ENCODE measurements at regions not wholly inside any gene's neighbourhood (a gene's known extent, or its start where the extent isn't known, plus 50 kb on each side); places are given as distances from the start of the nearest gene placed in this dataset.
A peak's percentile ranks its signal among the peaks of the same experiment; 100 is the strongest.
"Not testable (repeated sequence)": the region's sequence is repeated elsewhere in the genome, so short reads cannot be mapped to it uniquely, and the experiment has no call there.

DNA sequence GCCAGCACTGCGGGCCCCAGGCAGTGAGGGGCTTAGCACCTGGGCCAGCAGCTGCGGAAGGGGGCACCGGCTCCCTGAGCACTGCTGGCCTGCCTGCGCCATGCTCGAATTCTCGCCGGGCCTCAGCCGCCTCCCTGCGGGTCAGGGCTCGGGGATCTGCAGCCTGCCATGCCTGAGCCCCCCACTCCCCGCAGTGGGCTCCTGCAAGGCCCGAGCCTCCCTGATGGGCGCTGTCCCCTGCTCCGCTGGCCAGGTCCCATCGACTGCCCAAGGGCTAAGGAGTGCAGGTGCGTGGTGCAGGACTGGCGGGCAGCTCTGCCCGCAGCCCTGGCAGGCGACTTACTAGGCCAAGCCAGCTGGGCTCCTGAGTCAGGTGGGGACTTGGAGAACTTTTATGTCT is 133.3 kb upstream of the LMNTD1 start:
- no peak for DNase-seq

DNA sequence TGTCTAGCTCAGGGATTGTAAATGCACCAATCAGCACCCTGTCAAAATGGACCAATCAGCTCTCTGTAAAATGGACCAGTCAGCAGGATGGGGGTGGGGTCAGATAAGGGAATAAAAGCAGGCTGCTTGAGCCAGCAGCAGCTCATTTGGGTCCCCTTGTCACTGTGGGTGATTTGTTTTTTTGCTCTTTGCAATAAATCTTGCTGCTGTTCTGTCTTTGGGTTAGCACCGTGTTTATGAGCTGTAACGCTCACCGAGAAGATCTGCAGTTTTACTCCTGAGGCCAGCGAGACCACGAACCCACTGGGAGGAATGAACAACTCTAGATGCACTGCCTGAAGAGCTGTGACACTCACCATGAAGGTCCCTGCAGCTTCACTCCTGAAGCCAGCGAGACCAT is 134.1 kb upstream of the LMNTD1 start:
- DNase-seq, result no peak

DNA sequence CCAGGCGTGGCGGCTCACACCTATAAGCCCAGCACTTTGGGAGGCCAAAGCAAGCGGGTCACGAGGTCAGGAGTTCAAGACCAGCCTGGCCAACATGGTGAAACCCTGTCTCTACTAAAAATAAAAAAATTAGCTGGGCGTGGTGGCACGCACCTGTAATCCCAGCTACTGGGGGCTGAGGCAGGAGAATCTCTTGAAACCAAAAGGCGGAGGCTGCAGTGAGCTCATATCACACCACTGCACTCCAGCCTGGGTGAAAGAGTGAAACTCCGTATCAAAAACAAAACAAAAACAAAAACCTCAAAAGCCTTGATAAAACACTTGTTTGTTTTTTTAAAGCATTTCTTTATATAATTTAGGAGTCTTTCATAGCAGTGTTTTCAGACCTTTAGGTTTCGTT is 135.8 kb upstream of the LMNTD1 start:
- not testable (repeated sequence) for DNase-seq

DNA sequence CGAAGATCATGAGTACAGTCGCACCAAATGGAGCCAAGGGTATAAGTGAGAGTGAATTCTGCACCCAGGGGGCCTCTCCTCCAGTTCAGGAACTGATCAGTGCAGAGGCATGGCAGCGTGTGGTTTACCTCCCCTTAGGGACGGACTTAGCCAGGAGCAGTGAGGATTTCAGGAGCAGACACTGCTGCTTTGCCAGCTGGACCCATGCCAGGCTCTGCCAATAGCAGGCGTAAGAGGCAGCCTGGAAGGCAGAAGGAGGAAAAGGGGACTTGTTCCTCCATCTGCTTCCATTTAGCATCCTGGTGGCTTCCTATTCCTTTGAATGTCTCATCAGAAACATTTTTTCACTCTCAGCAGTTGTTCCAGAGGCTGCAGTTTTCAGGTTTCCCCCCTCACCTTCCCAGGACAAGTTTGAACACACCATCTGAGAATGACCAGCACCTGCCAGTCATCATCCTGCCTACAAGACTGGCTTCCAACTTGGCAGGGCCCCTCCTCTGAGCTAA is 137.0 kb upstream of the LMNTD1 start:
- DNase-seq, result no peak

DNA sequence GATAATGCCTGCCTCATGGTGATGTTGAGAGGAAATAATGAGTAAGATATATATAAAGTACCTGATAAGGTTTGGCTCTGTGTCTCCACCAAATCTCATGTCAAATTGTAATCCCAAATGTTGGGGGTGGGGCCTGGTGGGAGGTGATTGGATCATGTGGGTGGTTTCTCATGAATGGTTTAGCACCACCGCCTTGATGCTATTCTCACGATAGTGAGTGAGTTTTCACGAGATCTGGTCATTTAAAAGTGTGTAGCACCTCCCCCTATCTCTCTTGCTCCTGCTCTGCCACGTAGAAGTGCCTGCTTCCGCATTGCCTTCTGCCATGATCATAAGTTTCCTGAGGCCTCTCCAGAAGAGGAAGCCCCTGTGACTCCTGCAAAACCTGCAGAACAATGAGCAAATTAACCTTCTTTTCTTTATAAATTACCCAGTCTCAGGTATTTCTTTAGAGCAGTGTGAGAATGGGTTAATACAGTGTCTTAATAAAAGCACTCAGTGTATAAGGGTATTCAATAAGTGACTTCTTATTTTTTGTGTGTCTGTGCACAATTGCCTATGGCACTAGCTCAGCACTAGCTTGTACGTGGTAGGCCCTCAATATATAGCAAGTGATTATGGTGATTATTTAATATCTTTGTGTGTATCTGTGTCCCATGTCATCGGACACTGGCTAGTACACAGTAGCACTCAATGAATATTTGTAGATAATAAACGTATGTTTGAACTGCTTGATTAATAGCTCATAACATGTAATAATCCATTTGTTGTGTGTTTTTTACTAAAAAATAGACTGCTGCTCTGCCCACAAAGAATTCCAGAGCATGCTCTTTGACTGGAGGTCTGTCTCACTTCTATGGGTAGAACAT is 138.1 kb upstream of the LMNTD1 start:
- no peak for DNase-seq

DNA sequence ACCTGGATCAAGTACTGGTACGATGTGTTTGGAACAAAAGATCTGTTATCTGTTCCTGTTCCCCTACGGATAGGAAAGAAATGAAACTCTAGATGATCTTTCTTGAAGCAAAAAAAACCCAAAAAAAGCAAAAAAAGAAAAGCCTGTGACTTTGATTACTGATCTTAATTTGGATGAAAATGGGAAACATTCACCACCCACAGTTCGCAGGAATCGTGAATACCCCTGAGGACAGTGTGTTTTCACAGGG is 138.7 kb upstream of the LMNTD1 start:
- DNase-seq, result no peak

DNA sequence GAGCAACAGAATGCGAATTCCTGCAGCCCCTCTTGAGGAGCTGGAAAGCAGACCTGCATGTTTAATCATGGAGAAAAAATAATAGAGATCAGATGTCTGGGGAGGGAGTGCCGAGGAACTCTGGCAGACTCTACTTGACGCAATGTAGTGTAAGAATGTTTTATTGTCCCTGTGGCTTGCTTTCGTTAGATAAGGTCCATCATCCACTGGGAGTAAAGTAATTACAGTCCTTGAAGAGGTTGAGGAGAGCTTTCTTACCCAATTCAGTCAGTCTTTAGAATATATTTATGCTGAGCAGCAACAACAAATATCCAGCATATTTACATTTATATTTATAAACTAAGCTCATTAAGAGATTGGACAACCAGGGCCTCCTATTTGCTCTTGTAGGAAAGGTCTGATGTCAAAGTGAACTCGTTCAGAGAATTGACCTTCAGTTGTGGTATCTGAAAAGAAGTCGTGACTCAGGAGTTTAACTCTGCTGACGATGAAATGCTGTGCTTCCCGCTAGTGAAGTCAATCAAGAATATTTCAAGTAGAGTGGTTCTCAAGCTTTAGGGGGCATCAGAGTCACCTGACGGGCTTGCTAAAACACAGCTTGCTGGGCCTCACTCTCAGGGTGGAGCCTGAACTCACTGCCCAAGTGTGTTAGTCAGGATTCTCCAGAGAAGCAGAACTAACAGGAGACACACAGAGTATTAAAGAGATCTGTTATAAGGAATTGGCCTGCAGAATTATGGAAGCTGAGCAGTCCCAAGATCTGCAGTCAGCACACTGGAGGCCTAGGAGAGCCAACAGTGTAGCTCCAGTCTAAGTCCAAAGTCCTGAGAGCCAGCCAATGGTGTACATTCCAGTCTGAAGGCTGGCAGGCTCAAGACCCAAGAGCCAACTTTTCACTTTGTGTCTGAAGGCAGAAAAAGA is 139.3 kb upstream of the LMNTD1 start:
- DNase-seq, result no peak

DNA sequence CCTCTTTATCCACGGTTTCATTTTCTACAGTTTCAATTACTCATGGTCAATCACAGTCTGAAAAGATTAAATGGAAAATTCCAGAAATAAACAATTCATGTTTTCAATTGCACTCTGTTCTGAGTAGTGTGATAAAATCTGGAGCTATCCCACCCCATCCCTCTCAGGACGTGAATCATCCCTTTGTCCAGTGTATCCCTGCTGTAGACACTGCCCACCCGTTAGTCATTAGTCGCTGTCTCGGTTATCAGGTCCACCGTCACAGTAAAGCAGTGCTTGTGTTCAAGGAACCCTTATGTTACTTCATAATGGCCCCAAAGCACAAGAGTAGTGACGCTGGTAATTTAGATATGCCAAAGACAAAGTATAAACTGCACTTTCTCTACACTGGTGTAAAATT is 141.0 kb upstream of the LMNTD1 start:
- no peak for DNase-seq

DNA sequence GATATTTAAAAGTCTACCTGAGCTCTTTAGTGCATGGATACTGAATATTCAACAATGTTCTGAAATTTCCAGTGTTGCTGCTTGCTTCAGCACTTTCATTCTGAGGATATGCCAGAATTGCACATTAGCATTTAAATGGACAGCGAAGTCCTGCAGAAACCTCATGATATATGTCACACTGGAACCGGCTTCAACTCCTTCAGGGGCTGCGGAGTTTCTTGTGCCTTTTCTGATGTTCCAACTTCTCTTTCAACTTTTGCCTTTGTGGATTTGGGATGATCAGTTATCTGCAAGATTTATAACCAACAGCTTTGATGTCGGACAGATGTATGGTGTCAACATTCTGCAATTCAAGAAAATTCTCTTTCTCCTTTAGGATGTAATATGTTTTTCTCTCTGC is 142.5 kb upstream of the LMNTD1 start:
- DNase-seq, result no peak

DNA sequence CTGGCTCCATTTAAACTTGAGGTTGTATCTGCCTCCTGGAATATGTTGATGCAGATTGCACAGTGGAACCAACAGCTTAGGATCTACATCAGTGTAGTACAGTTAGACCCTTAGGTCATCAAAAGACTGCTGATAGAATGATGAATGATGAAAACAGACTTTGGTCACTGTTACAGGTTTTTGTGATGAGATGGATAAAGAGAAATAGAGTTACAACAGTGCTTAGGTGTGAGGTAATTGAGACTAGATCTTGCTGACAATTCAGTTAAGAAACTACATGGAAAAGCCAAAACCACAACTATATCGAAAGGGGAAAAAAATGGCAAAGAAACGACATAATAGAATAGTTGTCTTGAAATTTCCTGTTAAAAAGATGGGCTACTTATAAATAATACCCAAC is 145.7 kb upstream of the LMNTD1 start:
- no peak for DNase-seq

DNA sequence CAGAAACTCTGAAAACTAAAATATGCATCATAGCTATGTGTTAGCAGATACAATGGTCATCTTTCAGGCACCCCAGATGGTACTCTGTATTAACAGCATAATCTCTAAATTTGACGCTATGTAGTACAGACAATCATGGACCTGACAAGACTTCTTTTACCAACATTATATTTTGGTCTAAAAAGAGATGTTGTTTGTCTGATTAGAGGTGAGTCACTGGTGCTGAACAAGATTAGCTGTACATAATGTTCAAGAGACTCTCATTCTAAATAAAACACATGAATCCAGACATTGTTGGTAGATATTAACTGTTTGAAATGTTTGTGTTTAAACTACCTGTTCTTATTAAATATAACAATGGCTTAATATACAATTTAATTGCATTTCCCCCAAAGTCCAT is 146.4 kb upstream of the LMNTD1 start:
- no peak for DNase-seq

DNA sequence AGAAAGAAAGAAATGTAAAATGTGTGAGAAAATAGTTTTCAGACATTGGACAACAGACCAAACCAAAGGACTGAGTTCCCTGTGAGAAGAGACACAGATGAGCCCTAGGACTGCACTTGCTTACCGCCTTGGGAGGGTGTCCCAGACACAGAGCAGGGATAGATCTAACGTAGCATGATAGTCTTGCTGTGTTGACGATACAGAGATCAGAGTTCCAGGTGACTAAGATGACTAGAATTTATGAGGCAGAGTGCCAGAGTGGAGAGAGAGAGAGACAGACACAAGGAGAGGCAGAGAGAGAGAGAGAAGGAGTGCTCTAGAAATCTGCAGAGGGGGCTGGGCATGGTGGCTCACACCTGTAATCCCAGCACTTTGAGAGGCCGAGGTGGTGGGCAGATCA is 148.2 kb upstream of the LMNTD1 start:
- no peak for DNase-seq

DNA sequence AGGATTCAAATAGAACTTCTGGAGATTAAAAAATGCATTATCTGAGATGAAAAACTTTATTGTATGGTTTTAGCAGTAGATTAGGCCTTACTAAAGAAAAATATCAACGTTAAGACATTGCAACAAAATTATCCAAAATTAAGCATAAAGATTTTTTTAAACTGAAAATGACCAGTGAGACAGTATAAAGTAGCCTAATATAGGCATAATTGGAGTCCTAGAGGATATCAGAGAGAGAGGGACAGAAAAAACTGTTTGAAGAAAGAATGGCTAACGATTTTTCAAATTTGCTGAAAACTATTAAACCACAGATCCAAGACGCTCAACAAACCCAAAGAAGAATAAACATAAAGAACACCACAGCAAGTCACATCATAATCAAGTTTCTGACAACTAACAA is 149.5 kb upstream of the LMNTD1 start:
- DNase-seq, result no peak

DNA sequence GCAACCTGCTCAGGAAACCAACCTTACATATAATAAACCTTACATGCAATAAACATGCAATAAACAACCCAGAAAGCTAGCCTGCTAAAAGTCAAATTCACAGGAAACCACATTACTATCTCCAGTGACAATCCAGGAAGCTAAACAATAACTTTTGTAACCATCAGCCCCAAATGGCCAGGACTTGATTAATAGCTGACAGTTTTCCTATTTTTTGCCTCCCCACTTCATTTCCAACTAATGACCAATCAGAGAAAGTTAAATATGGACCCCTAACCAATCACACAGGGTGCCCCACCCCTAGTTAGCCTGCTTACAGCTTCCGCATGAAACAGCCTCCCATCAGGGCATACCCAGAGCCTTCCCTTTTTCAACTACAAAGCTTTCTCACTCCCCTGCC is 152.2 kb upstream of the LMNTD1 start:
- no peak for DNase-seq

DNA sequence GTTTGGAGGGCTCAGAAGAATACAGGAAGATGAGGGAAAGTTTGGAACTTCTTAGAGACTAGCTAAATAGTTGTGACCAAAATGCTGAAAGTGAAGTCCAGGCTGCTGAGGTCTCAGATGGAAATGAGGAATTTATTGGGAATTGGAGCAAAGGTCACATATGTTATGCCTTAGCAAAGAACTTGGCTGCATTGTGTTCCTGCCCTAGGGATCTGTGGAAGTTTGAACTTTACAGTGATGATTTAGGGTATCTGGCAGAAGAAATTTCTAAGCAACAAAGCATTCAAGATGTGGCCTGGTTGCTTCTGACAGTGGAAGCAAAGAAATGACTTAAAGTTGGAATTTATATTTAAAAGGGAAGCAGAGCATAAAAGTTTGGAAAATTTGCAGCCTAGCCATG is 153.6 kb upstream of the LMNTD1 start:
- DNase-seq, result not testable (repeated sequence)

DNA sequence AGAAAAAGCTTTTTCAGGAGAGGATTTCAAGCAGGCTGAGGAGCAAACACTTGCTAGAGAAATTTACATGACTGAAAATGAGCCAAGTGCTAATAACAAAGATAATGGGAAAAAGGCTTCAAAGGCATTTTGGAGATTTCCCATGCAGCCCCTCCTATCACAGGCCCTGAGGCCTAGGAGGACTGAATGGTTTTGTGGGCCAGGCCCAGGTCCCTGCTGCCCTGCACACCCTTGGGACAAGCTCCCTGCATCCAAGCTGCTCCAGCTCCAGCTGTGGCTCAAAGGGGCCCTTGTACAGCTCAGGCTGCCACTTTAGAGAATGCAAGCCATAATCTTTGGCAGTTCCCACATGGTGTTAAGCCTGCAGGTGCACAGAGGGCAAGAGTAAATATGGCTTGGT is 154.0 kb upstream of the LMNTD1 start:
- no peak for DNase-seq

DNA sequence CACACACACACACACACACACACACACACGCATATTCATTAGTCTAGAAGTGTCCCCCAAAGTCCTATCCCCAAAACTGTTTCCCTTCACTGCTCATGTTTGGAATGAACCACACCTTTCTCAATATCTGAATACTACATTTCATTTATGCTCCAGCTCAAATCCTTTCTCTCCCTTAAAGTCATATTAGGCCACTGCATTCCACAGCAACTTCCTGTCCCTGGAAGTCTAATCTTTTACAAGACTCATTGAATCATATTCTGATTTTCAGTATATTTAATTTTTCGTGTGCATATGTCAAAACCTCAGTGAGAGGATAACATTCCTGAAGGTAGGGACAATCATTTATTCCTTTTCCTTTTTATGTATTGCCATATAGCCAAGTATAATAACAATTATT is 155.6 kb upstream of the LMNTD1 start:
- no peak for DNase-seq

DNA sequence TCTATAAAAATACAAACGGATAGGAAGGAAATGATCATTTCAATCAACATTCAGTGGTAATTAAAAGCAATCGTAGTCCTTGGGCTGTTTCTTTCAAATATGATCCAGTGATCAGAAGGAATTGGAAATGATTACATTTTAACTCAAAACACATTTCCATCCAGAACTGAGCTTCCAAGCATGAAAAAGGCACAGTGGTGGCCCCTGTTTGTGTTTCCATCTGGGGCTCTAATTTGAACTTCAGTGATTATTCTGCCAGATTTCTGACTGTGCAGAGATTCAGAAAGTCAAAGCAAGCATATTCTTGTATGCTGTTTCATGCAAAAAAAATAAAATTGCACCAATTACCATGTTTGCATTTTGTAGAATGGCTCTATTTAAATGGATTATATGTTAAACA is 157.0 kb upstream of the LMNTD1 start:
- no peak for DNase-seq

DNA sequence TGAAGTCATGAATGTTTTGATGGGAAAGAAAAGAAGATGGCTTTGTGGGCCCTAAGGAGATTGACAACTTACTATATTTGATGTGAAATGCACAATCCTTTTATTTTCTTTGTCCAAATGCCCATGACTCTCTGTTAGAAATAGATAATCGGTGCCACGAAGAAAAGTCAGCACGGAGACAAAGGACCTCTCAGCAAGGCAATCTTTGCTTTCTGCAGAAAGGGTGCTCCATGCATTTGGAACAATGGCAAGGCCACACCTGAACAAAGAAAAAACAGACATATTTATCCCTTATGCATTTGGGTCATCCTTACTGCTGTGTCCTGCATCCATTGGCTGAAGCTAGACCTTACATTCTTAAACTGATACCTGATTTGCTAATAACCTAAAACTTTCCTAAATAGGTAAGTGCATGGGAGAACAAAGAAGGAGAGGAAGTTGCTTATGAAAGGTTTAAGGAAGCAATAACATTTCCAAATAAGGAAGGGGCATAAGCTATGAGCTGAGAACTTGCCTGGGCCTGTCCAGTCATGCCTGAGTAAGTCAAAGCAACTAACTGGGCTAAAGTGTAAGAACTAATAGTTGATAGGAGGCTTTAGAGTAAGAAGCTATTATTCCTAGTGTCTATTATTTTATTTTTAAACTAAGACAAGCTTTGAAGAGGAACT is 158.0 kb upstream of the LMNTD1 start:
- DNase-seq, result peak in 1 of 2 experiments; percentile 7

DNA sequence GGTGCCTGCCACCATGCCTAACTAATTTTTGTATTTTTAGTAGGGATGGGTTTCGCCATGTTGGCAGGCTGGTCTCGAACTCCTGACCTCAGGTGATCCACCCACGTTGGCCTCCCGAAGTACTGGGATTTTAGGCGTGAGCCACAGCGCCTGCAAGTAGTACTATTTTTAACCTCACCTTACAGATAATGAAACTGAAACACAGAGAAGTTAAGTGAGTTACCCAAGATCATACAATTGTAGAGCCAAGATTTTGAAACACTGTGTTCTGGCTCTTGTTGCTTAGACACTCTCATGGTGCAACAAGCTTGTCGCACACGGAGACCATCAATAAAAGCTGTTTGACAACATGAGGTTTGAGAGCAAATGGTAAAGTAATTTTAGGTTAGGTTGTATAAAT is 159.1 kb upstream of the LMNTD1 start:
- no peak for DNase-seq

DNA sequence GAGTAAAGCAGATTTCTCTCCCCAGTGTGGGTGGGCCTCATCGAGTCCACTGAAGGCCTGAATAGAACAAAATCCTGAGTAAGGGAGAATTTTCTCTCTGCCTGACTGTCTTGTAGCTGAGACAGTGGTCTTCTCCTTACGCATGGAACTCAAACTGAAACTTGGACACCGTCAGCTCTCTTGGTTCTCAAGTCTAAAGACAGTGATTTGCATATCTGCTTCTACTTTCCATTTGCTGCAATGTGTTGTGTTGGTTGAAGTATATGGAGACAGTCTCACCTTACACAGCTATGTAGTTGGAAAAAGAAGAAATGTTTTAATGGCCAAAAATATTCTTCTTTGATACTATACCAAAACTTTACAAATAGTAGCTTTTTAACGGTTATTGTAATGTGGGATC is 160.2 kb upstream of the LMNTD1 start:
- DNase-seq, result peak; percentile 26 to 48

DNA sequence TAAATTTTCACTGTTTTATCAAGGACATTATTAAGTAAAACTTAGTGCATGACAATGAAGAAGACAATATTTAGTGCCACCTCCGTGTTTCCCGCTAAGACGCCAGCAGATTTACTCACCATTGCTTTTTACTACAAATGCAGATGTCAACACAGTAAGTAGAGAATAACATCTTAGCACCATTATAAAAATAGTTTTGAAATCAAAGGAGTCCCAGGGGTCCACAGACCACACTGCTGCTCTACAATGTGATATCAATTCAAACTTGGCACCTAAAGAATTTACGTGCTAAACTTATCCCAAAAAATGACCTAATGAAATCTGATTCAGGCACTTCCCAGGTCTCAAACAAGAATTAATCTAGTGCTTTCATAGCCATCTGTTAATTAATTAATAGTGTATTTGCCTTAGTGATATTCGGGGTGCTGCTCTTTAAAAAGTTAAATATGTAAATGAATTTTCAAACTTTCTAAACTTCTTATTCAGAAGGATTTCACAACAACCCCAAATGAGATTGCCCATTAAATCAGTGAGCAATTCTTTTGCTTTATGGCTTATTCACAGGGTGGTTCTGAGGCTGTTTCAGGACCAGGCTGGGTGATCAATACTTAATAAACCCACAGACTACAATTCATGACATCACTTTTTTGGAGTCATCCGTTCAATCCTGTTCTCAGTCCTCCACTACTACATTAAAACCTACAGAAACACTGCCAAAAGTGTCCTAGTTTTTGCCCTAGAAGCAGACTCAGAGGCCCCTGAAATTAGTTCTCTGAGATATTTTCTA is 161.3 kb upstream of the LMNTD1 start:
- no peak for DNase-seq

DNA sequence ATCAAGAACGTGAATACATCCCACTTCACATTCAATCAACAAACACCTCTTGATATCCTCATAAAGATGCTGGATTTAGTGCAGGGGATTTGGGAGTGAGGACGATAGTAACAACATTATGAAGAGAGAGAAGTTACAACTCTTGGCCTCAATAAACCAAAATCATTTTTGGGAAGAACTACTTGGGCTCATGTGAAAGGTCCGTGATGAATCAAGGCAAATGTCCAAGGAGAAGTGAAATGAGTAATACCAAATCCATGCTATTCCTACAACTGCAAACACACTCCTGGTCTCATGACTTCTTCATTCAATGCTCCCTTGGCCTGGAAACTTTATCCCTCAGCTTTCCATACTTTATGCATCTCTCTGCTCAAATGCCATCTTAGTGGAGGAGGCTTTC is 162.0 kb upstream of the LMNTD1 start:
- no peak for DNase-seq

Data from NCI-H526 (cell line).